GM23248 (cell line): ENCODE measurements at regions not wholly inside any gene's neighbourhood (a gene's known extent, or its start where the extent isn't known, plus 50 kb on each side); places are given as distances from the start of the nearest gene placed in this dataset.
"Not testable (repeated sequence)": the region's sequence is repeated elsewhere in the genome, so short reads cannot be mapped to it uniquely, and the experiment has no call there.

Source experiments
- DNase-seq: peaks from one replicate; pipeline ENCODE4 v3.0.0-alpha.2; 2015
- H2AFZ ChIP-seq: fragments of 200-600 bp; sonication (generic); 2 replicates; pipeline ENCODE4 v1.6.1; 2016; ENCODE audit warnings: antibody characterized with exemption
- H3F3A ChIP-seq: fragments of 200-600 bp; sonication (generic); 2 replicates; pipeline ENCODE4 v1.6.1; 2016; ENCODE audit warnings: mild to moderate bottlenecking, antibody characterized with exemption, mixed run types; ENCODE audit not compliant: insufficient read depth
- H3K27ac ChIP-seq: fragments of 200-600 bp; sonication (generic); 2 replicates; pipeline ENCODE4 v1.5.1; 2016; ENCODE audit warnings: mild to moderate bottlenecking
- H3K27me3 ChIP-seq: fragments of 200-600 bp; sonication (generic); replicated peaks from 2 replicates; pipeline ENCODE4 v1.6.1; 2016; ENCODE audit warnings: mild to moderate bottlenecking; ENCODE audit not compliant: insufficient read depth
- H3K36me3 ChIP-seq: fragments of 200-600 bp; sonication (generic); 2 replicates; pipeline ENCODE4 v1.6.1; 2016; ENCODE audit warnings: low read depth, mild to moderate bottlenecking
- H3K4me1 ChIP-seq: fragments of 200-600 bp; sonication (generic); 2 replicates; pipeline ENCODE4 v1.6.1; 2016; ENCODE audit warnings: mild to moderate bottlenecking; ENCODE audit not compliant: insufficient read depth
- H3K4me2 ChIP-seq: fragments of 200-600 bp; sonication (generic); one replicate; pipeline ENCODE4 v1.6.1; 2016; ENCODE audit warnings: mild to moderate bottlenecking; ENCODE audit not compliant: unreplicated experiment
- H3K4me3 ChIP-seq: fragments of 200-600 bp; sonication (generic); 2 replicates; pipeline ENCODE4 v1.5.1; 2016; ENCODE audit warnings: mild to moderate bottlenecking
- H3K79me2 ChIP-seq: fragments of 200-600 bp; sonication (generic); 2 replicates; pipeline ENCODE4 v1.6.1; 2016; ENCODE audit warnings: mild to moderate bottlenecking; ENCODE audit not compliant: insufficient read depth
- H3K9ac ChIP-seq: fragments of 200-600 bp; sonication (generic); 2 replicates; pipeline ENCODE4 v1.6.1; 2016; ENCODE audit warnings: mild to moderate bottlenecking
- H3K9me2 ChIP-seq: fragments of 200-600 bp; sonication (generic); 2 replicates; pipeline ENCODE4 v1.6.1; 2016; ENCODE audit warnings: mixed run types, mild to moderate bottlenecking, moderate library complexity; ENCODE audit not compliant: insufficient read depth
- H3K9me3 ChIP-seq: fragments of 200-600 bp; sonication (generic); one replicate; pipeline ENCODE4 v1.6.1; 2017; ENCODE audit warnings: low read depth
- H4K20me1 ChIP-seq: fragments of 200-600 bp; sonication (generic); 2 replicates; pipeline ENCODE4 v1.6.0; 2016; ENCODE audit not compliant: insufficient read depth
- EZH2 ChIP-seq: fragments of 200-600 bp; sonication (generic); IDR thresholded peaks from 2 replicates; pipeline ENCODE4 v1.6.1; 2018; ENCODE audit warnings: antibody characterized with exemption, mild to moderate bottlenecking; ENCODE audit not compliant: insufficient read depth, poor library complexity, severe bottlenecking
- EZH2phosphoT487 ChIP-seq: fragments of 200-600 bp; sonication (generic); IDR thresholded peaks from 2 replicates; pipeline ENCODE4 v1.6.1; 2018; ENCODE audit warnings: antibody characterized with exemption, moderate library complexity, mild to moderate bottlenecking, low read depth; ENCODE audit not compliant: insufficient read depth
- WGBS, 2 experiments: methylation state at CpG; one replicate each; pipeline ENCODE4 v1.1.6; 2015 to 2017; ENCODE audit warnings: low lambda C conversion rate in 2 of 2, low coverage in 1 of 2; ENCODE audit errors: missing lambda C conversion rate in 2 of 2; 5-methylcytosine and 5-hydroxymethylcytosine counted together
- in situ Hi-C: fragments of 300-500 bp; cut with MboI; formaldehyde crosslinking; loops from 2 replicates; pipeline ENCODE4 v1.15.0; 2020

DNA sequence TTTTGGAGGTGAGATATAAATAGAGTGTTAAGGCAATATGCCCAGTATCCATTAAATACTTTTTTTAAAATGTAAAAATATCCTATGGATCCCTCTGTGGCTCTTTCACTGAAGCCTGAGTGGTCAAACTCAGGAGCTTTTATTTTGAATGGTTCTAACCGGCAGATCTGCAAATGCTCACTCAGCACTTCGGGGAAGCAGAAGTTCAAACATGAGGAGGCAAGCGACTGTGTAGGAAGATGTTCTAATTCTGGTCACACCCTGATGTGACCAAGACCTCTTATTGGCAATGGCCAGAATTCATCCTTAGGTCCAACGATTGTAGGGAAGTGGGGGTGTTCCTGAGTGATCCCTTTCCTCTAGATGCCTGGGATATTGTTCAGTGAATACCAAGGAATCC is 168.8 kb downstream of the CDCA7 start:
- H3K27me3 ChIP-seq: peaks cover 25% of the 10 kb centered on the region
- no peak overlapping the region for H3K4me3 ChIP-seq
- H2AFZ ChIP-seq: no peak overlapping the region
- no peak for TF ChIP-seq EZH2
- no peak for TF ChIP-seq EZH2phosphoT487
- DNase-seq: no peak
- H3K4me2 ChIP-seq: no peak overlapping the region
- WGBS, 2 experiments: 1 to 3% methylated on average over 4 of the region's 4 CpGs
- no peak overlapping the region for H3K9ac ChIP-seq
- H3K79me2 ChIP-seq: no peaks in the 10 kb centered on the region
- H3F3A ChIP-seq: no peaks in the 10 kb centered on the region
- H3K27ac ChIP-seq: no peak overlapping the region
- no peaks in the 10 kb centered on the region for H3K9me2 ChIP-seq
- H3K9me3 ChIP-seq: no peaks in the 10 kb centered on the region
- in situ Hi-C loops: no loop called here
- no peaks in the 10 kb centered on the region for H4K20me1 ChIP-seq
- H3K4me1 ChIP-seq: 0 out of 2 replicates have a peak, but pooled peaks cover 4% of the 10 kb centered on the region
- no peaks in the 10 kb centered on the region for H3K36me3 ChIP-seq

DNA sequence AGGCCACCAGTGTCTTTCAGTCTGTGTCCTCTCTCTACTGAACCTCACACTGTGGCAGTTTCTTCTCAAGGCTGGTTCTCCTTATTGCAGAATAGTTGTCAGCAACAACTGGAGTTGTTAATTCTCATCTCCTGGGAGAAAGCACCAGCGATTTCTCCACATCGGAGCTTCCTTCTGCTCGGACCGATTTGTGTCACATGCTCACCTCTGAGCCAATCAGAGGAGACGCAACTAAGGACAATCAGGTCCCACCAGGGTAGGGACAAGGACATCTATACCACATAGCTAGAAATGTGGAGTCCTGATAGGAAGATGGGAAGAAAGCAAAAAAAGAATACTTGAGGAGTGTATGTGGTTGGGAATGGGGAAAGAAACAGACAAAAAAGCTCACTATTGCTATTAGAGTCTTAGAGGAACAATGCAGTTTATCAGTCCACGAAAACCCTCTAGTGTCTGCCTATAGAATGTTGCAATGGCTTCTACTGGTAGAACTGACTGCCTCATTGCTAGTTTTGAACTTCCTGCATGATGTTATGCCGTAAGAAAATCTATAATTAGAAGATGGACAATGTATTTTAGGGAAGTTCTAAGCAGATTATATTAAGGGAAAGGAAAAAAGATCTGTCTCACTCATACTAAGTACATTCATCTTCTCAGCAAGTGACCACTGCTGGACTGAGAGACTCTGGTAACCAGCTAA is 169.7 kb downstream of the CDCA7 start:
- no peaks in the 10 kb centered on the region for H3F3A ChIP-seq
- no peak overlapping the region for H2AFZ ChIP-seq
- 0 out of 2 replicates have a peak, but pooled peaks cover 4% of the 10 kb centered on the region for H3K4me1 ChIP-seq
- H3K9me2 ChIP-seq: no peaks in the 10 kb centered on the region
- peaks cover 25% of the 10 kb centered on the region for H3K27me3 ChIP-seq
- H3K9me3 ChIP-seq: no peaks in the 10 kb centered on the region
- in situ Hi-C loops: no loop called here
- no peak overlapping the region for H3K27ac ChIP-seq
- no peak overlapping the region for H3K4me2 ChIP-seq
- H3K36me3 ChIP-seq: no peaks in the 10 kb centered on the region
- TF ChIP-seq EZH2phosphoT487: no peak
- no peak for TF ChIP-seq EZH2
- H4K20me1 ChIP-seq: no peaks in the 10 kb centered on the region
- no peak for DNase-seq
- no peak overlapping the region for H3K4me3 ChIP-seq
- no peak overlapping the region for H3K9ac ChIP-seq
- H3K79me2 ChIP-seq: no peaks in the 10 kb centered on the region
- WGBS, 2 experiments: 69 to 71% methylated on average over 7 of the region's 7 CpGs

DNA sequence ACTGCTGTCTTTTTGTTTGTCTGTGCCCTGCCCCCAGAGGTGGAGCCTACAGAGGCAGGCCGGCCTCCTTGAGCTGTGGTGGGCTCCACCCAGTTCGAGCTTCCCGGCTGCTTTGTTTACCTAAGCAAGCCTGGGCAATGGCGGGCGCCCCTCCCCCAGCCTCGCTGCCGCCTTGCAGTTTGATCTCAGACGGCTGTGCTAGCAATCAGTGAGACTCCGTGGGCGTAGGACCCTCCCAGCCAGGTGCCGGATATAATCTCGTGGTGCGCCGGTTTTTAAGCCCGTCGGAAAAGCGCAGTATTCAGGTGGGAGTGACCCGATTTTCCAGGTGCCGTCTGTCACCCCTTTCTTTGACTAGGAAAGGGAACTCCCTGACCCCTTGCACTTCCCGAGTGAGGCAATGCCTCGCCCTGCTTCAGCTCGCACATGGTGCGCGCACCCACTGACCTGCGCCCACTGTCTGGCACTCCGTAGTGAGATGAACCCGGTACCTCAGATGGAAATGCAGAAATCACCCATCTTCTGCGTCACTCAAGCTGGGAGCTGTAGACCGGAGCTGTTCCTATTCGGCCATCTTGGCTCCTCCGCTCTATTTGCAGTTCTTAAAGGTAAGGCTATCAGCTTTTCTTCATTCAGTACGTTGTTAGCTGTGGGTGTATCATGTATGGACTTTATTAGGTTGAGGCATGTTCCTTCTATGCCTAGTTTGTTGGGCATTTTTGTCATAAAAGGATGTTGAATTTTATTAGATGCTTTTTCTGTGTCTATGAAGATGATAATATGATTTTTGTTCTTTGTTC is 178.3 kb downstream of the CDCA7 start:
- H3K9me3 ChIP-seq, H3K4me3 ChIP-seq, H3K79me2 ChIP-seq, H3K4me1 ChIP-seq, H3K27ac ChIP-seq, H4K20me1 ChIP-seq, H3K9me2 ChIP-seq, in situ Hi-C loops, DNase-seq, H2AFZ ChIP-seq, H3K9ac ChIP-seq, H3K4me2 ChIP-seq, H3F3A ChIP-seq, H3K36me3 ChIP-seq: not testable (repeated sequence)
- 57 to 64% methylated on average over 20 to 32 of the region's 32 CpGs for WGBS, 2 experiments
- H3K27me3 ChIP-seq: peaks cover 20% of the 10 kb centered on the region; the same call in 1 of the 2 replicates

DNA sequence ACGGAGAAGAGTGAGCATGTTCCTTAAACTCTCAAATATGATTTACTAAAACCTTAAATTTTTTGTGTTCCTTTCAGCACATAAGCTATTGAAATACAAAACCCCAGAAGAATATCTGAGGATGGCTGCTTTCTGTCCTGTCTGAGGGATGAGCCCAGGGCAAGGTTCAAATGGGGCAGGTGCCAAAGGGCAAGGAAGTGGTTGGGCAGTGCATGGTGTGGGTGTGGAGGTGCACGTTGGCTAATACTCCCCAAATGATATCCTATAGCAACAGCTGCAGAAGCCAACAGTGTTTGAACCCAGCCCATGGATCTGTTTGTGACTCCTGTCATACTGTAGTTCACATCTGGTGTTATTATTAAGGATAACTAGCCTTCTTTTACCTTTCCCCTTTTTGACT is 183.0 kb downstream of the CDCA7 start:
- H2AFZ ChIP-seq: no peak overlapping the region
- no peaks in the 10 kb centered on the region for H3K9me3 ChIP-seq
- no peak for DNase-seq
- no peak overlapping the region for H3K9ac ChIP-seq
- no peak for TF ChIP-seq EZH2
- no peak for TF ChIP-seq EZH2phosphoT487
- no peak overlapping the region for H3K4me3 ChIP-seq
- H3K4me2 ChIP-seq: no peak overlapping the region
- in situ Hi-C loops: no loop called here
- H3K9me2 ChIP-seq: no peaks in the 10 kb centered on the region
- no peak overlapping the region for H3K27ac ChIP-seq
- no peaks in the 10 kb centered on the region for H3F3A ChIP-seq
- H3K27me3 ChIP-seq: peaks cover 20% of the 10 kb centered on the region; the same call in 1 of the 2 replicates
- H3K79me2 ChIP-seq: no peaks in the 10 kb centered on the region
- H3K36me3 ChIP-seq: no peaks in the 10 kb centered on the region
- 21 to 22% methylated on average over 2 of the region's 2 CpGs for WGBS, 2 experiments
- no peaks in the 10 kb centered on the region for H4K20me1 ChIP-seq
- no peaks in the 10 kb centered on the region for H3K4me1 ChIP-seq
